Raji (cell line): ENCODE measurements at regions not wholly inside any gene's neighbourhood (a gene's known extent, or its start where the extent isn't known, plus 50 kb on each side); places are given as distances from the start of the nearest gene placed in this dataset.

ENCODE experiments used
- POLR2A ChIP-seq: IDR thresholded peaks from 2 replicates; pipeline ENCODE4 v1.6.1; 2011; ENCODE audit warnings: low read depth, low read length, control low read depth; ENCODE audit not compliant: insufficient read depth

DNA sequence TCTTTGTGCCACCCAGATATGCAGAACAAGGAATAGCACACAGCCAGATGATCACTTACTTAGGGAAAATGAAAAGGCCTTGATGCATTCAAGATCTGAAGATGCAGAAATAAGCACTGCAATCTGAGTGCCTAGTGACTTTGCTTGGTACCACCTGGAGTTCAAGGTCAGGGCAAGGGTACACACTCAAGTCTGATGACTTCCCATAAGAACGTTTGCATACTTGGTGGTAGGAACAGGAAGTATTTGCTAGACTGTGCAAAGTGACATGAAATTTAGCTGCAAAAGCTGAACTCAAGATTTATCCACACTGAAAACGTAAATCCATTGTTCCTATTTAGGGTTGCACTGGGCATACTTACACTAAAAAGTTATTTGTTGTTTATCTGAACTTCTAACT lies 177.1 kb downstream of the PIK3R1 start:
- no peak for TF ChIP-seq POLR2A

DNA sequence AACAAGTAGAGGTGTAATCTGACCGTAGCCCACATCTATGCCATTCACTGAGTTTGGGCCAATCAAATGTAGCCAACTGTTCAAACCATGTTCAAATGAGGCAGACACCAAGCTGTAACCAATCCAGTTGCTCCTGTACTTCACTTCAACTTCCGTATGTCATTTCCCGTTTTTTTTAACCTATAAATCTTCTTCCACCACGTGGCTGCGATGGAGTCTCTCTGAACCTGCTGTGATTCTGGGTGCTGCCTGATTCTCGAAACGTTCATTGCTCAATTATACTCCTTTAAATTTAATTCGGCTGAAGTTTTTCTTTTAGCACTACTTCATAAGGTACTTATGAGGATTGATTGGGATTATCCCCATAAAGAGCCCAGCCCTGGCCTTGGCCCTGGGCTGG lies 179.7 kb downstream of the PIK3R1 start:
- TF ChIP-seq POLR2A: no peak

DNA sequence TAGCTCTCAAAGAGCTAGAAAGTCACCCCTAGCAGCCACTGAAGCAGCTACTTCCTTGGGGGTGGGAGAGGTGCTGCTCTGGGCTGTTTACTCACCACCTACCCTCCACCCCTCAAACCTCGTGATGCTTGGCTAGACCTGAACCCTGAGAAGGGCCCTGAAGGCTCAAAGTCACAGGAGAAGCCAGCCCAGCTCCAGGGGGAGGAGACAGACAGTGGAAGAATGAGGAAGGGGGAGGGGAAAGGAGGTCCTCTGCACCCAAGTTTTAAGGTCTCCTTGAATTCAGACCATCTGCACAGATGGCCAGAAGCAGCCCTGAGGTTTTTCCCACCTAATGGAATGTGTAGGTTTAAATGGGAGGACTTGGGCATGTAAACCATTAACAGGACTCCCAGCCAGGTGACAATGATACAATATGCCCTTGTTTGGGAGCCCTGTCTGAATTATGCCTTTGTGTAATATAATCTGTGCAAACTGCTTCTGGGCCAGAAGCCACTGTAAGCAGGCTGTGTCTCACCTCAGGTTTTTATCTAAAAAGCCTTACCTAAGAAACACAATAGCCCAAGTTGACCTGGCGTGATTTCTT lies 180.5 kb downstream of the PIK3R1 start:
- TF ChIP-seq POLR2A: no peak

DNA sequence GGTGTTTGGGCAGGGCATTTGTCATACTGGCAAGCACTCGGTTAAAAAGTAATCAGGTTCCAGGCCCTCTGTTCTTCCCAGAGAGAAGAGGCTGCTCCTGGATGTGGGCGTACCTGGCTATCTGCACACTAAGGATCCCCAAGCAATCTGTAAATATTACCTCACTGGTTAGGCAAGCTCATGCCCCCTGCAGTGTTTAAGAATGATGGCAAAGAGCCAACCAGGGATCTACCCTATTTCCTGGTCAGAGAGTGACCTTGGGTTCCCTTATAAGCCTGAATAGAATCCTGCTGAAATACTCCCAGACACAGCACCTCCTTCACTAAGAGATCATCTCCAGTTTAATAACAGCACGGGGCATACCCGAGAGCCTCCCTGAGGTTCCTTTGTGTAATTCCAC lies 181.2 kb downstream of the PIK3R1 start:
- no peak for TF ChIP-seq POLR2A

DNA sequence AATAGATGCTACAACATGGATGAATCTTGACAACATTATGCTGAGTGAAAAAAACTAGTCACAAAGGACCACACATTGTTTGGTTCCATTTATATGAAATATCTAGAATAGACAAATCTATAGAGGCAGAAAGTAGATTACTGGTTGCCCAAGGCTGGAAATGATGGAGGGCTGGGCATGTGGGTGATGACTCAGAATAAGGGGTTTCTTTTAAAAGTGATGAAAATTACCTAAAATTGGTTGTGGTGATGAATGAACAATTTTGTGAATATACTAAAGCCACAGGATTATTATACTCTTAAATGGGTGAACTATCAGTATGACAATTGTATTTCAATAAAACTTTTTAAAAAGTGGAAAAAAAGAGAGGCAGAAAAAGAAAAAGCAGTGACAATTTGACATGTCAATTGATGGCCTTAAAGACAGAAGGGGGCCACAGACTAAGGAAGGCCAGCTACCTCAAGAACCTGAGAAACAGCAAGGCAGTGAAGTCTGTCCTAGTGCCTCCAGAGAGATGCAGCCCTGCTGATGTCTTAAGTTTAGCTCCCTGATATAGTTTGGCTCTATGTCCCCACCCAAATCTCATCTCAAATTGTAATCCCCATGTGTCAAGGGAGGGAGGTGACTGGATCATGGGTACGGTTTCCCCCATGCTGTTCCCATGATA lies 182.7 kb downstream of the PIK3R1 start:
- TF ChIP-seq POLR2A: no peak

DNA sequence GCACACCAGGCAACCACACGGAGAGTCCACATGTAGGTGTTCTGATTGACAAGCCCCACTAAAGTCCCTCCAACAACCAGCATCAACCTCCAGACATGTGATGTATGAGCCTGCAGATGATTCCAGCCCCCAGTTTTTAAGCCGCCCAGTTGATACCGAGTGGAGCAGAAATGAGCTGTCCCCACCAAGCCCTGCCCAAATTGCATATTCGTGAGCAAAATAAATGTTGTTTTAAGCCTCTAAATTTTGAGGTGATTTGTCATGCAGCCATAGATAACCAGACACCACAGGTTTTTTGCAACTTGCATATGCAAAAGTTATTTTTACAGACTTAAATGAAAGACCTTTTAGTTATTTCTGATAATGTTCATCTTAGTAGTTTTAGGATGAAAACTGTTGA lies 187.7 kb downstream of the PIK3R1 start:
- TF ChIP-seq POLR2A: no peak

DNA sequence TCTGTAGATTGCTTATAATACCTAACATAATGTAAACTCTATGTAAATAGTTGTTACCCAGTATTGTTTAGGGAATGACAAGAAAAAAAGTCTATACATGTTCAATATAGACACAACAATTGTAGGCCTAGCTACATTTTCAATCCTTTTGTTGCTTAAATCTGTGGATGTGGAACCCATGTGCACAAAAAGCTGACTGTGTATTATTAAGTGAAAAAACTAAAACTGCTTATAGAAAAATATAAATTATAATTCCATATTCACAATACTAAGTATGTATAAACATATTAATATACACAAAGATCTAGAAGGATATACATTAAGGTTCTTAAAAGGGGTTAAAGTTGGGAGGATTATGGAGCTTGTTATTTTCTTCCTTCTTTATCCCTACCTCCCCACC lies 188.7 kb downstream of the PIK3R1 start:
- no peak for TF ChIP-seq POLR2A

DNA sequence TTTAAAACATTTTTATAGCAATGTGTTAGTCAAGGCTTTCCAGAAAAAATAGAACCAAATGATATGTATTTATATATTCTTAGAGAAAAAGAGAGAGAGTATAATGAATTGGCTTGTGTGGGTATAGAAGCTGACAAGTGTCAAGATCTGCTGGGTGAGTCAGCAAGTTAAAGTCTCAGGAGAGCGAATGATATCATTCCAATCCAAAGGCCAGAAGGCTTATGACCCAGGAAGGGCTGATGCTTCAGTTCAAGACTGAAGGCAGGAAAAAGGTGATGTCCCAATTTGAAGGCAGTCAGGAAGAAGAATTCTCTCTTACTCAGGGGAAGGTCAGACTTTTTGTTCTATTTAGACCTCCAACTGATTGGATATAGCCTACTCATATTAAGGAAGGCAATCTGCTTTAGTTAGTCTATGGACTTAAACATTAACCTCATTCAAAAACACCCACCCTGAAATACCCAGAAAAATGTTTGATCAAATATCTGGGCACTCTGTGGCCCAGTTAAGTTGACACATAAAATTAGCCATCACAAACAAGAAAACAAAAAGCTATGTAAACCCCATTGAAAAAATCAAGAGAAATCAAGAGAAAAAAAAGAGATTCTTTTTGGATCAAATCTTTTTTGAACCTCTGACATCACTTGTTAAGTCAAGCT lies 189.6 kb downstream of the PIK3R1 start:
- TF ChIP-seq POLR2A: no peak

DNA sequence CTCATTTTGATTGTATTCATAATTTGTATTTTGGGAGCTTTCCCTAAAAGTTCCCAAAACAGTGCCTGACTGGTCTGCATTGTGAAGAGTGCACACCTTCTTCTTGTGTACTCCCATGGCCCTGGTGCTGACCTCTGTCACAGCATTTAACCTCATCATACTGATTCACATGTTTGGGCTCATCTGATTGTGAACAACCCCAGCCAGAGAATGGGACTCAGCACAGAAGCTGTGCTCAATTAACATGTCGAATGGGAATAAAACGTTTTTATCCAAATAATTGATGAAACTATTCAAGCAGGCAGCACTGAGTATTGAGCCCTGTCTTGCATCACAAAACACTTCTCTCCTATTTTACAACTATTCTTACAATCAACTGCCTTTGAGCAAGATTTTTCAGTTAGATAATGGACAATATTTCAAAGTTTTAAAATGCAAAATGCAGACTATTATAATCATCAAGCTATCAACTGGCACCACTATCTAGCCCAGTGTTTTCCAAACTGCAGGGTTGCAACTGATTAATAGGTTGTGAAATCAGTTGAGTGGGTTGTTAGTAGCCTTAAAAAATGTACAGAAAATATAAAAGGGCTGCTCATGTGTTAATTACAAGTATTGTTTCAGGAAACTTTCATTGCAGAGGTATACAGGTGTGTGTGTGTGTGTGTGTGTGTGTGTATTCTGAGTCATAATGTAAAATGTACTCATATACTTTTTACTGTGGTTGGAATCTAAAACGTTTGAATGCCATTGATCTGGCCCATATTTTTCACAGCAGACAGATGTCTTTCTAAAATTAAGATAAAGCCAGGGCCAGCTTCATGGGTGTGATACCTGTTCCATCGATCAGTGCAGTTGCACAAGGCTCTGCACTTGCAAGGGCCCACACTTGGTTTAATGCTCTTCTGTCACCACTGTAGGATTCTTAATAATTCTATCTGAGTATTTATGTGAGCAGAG lies 190.5 kb downstream of the PIK3R1 start:
- TF ChIP-seq POLR2A: no peak

DNA sequence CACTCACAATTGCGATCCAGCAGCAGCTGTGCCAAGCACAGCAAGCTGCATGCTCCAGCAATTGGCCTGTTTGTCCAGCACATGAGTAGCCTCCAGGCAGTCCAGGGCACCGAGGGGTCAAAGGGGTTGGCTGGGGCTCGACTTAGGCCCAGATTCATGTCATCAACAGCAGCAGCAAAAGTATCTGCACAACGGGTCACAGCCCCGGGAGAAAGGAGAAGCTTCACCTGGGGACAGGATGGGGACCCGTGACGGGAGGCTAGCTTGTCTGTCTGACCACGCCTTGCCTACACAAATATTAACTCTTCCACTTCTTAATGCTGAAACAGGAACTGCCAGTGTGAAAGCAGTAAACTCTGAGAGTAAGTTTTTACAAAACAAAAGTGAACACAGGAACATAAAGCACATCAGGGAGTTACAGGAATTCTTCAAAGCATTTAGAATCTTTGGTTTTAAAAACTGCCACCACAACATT lies 191.2 kb downstream of the PIK3R1 start:
- no peak for TF ChIP-seq POLR2A

DNA sequence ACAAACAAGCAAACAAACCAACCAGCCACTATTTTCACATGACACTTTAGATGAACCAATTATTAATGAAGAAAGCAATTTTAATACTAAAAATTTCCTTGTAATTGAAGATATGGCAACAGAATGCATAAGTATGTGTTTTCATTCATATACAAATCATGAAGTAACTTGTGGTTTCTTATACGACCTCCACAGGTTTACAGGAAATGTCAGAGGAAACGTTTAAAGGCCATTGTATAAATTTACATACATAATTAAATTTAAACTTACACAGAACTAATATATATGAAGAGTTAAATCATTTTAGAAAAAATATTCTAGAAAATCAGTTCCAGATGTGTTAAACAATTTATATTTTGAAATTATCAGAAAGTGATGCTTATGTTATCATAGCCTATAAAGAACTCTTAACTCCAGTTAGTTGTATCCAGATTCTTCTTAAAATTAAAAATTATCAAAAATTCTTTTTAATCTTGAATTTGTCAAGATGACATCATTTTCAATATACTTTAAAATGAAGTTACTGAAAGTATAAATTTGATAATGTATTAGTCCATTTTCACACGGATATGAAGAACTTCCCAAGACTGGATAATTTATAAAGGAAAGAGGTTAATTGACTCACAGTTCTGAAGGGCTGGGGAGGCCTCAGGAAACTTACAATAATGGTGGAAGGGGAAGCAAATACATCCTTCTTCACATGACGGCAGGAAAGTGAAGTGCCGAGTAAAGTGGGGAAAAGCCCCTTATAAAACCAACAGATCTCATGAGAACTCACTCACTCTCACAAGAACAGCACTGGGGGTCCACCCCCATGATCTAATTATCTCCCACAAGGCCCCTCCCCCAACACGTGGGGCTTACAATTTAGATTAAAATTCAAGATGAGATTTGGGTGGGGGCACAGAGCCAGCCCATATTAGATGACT lies 192.0 kb downstream of the PIK3R1 start:
- TF ChIP-seq POLR2A: no peak

DNA sequence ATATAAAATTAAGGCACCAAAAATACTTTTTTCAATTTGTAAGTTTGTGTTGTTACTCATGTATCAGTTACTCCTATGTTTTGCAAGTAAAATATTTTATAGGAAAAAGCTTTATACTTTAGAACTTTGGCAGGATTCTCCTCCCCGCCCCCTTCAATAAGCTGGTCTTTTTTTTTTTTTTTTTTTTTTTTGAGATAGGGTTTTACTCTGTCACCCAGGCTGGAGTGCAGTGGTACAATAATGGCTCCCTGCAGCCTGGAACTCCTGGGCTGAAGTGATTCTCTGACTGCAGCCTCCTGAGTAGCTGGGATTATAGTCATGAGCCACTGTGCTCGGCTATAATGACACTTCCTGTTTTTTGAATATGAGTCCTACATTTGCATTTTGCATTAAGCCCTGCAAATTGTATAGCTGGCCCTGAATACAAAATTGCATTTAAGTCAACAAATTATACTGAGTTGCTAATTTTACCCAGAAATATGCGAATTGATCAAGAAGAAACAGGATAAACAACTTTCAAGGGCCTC lies 192.9 kb downstream of the PIK3R1 start:
- TF ChIP-seq POLR2A: no peak

DNA sequence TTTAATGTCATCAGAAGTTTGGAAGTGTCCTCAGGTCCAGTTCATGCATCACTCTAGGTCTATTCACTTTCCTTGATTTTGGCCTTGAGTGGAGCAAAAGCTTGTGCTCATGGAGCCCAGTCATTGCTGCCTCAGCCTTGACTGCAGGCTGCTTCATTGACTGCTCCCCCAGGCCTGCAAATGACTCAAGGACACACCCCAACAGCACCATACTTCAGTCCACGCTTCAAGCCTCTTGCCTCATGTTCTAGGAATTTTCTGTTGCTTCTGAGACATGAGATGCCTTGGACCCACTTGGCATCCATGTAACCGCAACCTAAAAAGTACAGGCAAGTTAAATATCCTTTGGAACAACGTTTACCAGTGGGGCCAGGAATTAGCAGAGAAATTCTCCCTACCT lies 193.7 kb downstream of the PIK3R1 start:
- no peak for TF ChIP-seq POLR2A

DNA sequence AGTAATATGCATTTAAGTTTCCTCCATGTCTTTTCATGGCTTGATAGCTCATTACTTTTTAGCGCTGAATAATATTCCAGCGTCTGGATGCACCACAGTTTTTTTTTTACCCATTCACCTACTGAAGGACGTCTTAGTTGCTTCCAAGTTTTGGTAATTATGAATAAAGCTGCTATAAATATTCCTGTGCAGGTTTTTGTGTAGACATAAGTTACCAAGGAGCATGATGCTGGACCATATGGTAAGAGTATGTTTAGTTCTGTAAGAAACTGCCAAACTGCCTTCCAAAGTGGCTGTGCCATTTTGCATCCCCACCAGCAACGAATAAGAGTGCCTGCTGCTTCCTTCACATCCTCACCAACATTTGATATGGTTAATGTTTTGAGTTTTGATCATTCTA lies 195.6 kb downstream of the PIK3R1 start:
- TF ChIP-seq POLR2A: no peak
